GM21390 (cell line): ENCODE measurements at regions not wholly inside any gene's neighbourhood (a gene's known extent, or its start where the extent isn't known, plus 50 kb on each side); places are given as distances from the start of the nearest gene placed in this dataset.
"Not testable (repeated sequence)": the region's sequence is repeated elsewhere in the genome, so short reads cannot be mapped to it uniquely, and the experiment has no call there.

ENCODE experiments used
- ATAC-seq: cut with Tn5 transposase; IDR thresholded peaks from one replicate; pipeline ENCODE4 v1.9.1; 2021; ENCODE audit not compliant: unreplicated experiment

GRCh38 chr10:8278099-8278498 is 223.6 kb downstream of the GATA3 start:
- ATAC-seq, result no peak

DNA sequence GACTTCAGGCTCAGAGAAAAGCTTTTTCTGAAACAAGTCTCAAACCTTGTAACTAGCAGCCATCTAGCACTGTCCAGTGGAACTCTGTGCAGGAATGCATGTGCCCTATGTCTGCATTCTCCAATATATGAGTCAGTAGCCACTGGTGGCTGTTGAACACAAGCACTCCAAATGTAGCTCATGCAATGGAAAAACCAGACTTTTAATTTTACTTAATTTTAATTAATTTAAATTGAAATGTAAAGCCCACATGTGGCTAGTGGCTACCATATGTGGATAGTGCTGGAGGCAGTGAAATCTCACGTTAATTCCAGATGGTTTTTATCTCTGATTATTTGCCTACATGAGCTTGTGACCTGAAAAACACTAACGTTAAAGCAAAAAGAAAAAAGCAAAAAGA is 225.1 kb downstream of the GATA3 start:
- no peak for ATAC-seq

DNA sequence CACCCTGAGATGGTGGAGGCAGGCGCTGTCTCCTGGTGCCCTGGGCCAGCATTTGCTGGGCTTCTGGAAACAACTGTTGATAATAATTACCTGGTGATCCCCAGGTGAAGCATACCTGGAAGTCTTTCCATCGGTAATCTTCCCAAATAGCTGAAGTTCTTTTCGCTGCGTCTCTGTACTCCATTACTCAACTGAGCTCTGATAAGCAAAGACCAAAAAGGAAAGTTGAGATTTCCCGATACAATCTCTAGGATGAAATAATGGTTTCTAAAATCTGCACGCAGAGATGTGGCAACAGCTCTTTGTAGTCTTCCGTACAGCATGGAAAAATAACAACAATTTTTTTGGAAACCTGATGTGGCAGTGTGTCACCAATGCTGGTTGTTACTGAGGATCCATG is 226.5 kb downstream of the GATA3 start:
- no peak for ATAC-seq

- no peak for ATAC-seq
Measured at GRCh38 chr10:8282340-8282739, 227.9 kb downstream of the GATA3 start.

- no peak for ATAC-seq
Measured at GRCh38 chr10:8283166-8283905, 228.8 kb downstream of the GATA3 start.

DNA sequence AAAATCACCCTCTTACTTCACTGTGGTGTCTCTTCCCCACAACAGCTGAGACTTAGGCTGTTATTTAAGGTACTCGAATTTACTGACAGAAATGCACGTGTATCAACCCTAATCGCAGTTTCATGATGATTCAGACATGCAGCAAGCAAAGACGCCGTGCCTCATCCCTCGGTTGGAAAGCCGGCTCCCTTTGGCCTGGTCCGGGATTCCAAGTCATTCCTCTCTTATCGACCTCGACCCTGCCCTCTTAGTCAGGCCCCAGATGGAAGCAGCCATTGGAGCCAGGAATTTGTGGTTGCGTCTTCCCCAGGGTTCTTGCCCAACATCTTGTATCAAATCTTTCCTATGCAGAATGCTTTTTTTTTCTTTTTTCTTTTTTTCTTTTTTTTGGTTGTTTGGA is 229.5 kb downstream of the GATA3 start:
- ATAC-seq, result no peak

- not testable (repeated sequence) for ATAC-seq
Measured at GRCh38 chr10:8285970-8286369, 231.5 kb downstream of the GATA3 start.

DNA sequence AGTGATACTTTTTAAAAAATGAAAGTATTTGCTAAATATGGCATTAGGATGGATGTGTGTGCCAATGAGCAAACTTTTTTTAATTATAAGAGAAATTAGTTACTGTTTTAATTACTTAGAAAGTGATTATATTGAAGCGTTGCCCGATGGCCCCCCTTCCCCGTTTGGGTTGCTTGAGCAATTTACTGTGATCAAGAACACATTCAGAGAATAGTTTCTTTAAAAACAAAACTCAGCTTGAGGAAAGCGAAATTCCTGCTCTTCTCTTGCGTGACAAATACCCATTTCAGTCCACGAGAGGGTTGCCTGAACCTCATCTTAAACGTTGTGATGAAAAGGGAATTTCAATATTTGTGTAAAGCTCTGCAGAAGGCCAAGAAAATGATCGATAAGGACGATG is 234.1 kb downstream of the GATA3 start:
- ATAC-seq, result no peak

DNA sequence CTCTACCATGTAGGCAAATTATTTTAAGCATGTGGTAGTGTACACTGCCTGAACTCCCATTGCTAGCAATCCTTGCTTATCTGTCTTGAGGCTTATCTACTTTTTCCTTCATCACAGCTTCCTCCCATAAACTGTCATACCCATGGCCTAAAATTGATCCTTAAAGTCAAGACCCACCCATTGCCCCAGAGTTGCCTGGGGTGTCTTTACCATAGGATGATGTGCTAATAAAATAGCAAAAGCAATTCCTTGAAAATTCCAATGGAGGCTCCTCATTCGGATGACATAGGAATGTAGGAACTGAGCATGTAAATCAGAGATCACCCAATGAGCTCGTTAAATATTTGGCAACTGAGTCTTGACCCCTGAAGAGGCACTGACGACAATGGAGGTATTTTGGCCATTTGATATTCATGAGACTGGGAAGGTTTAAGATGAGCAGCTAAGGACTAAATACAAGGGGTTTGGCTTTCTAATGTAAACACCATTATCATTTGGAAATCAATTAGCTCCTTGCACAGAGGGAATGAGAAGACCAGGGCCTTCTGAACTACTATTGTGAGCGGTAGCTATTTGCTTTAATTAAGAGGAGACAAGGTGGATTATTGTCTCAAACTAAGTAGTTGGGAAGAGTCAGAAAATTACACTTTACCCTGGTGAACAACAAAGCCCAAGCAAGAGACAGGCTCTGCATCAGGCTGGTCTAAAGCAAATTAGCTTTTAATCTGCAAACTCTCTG is 234.9 kb downstream of the GATA3 start:
- no peak for ATAC-seq

DNA sequence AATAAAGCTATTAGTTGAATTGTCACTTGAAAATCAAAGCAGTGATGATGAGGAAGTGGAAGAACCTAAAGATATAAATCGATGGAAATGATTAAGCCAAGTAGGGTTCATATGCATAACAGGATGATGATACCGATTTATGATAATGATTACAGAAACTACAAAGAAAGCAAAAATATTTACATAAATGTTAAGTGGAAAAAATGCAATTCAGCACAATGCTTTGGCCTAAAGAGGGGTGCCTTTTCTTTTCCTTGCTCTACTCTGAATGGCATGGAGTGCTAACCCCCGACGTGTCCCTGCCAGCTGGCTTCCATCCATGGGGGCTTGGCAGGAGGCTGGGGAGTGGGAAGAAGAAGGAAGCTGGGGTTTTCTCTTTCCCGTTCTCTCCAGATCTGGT is 240.3 kb downstream of the GATA3 start:
- ATAC-seq, result no peak

DNA sequence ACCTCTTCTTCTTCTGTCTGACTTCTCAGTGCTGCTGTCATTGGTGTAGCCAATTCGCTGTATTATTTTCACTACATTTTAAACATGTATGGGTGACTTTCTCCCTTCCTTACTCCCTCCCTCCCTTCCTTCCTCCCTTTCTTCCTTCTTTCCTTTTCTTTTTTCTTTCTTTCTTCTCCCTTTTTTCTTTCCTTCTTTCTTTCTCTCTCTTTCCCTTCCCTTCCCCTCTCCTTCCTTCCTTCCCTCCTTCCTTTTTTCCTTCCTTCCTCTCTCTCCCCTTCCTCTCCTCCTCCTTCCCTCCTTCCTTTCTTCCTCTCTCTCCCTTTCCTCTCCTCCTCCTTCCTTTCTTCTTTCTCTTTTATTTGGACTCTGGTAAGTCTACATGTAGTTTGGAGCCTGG is 240.8 kb downstream of the GATA3 start:
- ATAC-seq, result no peak

DNA sequence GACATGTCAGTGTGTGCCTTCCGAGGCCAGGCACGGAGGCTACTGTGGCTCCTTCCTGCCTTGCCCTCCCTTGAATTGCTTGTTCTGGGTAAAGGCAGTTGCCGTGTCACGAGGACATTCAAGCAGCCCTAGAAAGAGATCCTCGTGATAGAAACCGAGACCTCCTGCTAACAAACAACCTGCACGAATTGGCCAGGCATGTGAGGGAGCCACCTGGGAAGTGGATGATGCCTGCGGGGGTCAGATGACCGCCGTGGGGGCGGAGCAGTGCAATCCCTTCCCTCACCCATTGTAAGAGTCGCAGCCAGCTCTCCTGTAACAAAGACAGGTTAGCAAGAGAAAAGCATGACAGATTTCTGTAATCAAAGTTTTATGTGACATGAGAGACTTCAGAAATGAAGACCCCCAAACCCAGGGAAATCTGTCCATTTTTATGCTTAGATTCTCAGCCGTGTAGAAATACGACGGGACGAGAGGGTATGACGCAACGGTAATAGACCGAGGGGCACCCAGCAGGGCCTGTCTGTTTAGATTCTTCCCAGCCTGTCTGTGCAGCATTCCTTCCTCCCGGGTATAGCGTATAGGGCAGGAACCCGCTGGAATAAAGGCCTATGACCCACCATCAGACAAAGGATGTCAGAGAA is 241.7 kb downstream of the GATA3 start:
- no peak for ATAC-seq

DNA sequence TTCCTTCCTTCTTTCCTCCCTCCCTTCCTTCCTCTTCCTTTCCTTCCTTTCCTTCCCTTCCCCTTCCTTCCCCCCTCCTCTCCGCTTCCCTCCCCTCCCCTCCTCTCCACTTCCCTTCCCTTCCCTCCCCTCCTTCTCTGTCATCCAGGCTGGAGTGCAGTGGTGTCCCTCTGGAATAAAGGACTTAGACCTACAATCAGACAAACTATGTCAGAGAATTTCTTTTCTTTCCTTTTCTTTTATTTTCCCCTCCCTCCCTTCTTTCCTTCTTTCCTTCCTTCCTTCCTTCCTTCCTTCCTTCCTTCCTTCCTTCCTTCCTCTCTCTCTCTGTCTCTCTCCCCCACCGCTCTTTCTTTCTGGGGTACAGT is 242.2 kb downstream of the GATA3 start:
- no peak for ATAC-seq

DNA sequence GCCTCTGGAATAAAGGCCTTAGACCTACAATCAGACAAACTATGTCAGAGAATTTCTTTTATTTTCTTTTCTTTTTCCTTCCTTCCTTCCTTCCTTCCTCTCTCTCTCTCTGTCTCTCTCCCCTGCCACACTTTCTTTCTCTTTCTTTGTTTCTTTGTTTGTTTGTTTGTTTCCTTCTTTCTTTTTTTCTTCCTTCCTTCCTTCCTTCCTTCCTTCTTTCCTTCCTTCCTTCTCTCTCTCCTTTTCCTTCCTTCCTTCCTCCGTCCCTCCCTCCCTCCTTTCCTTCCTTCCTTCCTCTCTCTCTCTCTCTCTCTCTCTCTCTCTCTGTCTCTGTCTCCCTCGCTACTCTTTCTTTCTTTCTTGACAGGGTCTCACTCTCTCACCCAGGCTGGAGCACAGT is 242.6 kb downstream of the GATA3 start:
- no peak for ATAC-seq

- no peak for ATAC-seq
Measured at GRCh38 chr10:8297959-8298358, 243.5 kb downstream of the GATA3 start.

GRCh38 chr10:8298896-8299570 is 244.5 kb downstream of the GATA3 start:
- no peak for ATAC-seq

DNA sequence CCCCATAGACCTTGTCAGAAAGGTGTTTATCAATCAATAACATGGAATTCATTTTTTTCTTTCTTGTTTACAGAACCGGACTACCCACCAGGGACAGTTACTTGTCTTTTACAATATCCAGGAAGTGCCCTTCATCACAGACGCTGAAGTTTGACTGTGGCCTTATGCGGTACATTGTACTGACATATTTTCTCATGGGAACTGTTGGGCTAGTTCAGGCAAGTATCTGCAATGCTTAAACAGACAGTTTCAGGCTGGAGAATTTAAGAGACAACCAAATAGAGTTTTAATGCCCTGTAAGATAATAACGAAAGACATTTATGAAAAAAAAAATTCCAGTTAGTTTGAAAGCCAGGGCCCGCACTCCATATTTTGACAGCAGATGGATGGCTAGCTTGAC is 246.4 kb downstream of the GATA3 start:
- no peak for ATAC-seq

DNA sequence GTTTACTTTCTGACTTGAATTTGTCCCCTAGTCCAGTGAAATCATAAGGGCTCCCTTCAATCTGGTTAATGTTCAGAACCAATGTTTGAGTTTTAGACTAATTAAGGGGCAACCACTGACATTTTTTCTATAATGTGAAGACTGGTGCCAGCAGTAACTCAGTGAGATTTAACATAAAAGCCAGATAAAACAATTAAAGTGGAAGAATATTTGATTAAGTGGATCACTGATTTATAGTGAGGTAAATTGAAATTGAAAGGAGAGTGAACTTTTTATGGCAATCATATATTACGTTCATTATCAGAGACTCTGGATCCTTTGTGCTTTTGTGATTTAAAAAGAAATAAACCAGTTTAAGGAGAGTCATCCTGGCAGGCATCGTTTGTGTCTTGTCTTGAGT is 246.8 kb downstream of the GATA3 start:
- ATAC-seq, result no peak

DNA sequence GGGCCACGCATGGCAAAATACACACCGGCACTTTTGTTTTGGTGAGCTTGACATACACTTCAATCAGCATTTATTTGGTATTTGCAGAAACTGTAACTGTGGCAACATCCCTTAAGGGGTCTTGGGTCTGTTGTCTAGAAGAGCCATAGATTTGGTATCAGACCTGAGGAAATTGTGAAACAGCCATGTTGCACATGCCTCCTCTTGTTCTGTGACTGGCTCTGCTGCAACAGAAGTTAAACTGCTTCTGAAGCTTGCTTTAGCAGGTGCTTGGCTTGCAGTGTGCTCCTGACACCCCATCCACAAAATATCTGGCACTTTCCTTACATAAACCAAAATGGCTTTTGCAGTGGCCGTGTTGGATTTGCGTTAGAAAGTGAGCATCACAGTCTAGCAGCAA is 247.3 kb downstream of the GATA3 start:
- no peak for ATAC-seq

DNA sequence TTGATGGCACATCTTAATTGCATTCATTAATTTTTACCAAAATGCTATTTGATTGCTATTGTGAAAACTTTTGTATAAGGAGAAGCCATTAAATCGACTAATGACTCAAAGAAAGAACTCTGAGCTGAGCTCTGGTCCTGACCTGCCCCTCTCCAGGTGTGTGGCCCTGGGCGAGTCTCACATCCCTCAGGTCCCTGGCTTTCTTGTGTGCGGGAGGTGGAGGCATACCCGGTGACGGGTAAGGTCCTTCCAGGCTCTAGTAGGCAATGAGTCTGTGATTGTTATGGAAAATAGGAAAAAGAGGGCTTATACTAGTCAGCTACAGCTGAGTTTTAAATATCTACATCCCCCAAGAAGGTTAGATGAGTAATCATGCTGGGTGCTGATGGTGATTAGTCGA is 248.1 kb downstream of the GATA3 start:
- ATAC-seq, result no peak

DNA sequence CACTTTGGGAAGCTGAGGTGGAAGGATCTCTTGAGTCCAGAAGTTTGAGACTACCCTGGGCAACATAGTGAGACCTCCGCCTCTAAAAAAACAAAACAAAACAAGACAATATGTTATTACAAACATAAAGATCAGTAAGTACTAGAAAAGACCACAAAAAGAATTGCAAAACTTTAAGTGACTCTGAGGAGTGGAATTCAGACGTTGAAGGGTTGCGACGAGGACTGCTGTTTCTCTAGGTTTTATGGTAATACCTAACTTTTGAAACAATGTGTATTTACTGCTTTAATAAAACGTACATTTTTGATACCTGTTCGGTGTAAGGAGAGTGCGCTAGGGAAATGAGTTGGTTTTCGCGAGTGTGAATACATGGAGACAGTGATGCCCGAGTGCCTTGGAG is 250.4 kb downstream of the GATA3 start:
- ATAC-seq, result no peak
